Adrenal gland (tissue), 5 donors: ENCODE measurements at regions not wholly inside any gene's neighbourhood (a gene's known extent, or its start where the extent isn't known, plus 50 kb on each side); places are given as distances from the start of the nearest gene placed in this dataset.

Experiments
- CTCF ChIP-seq, 6 experiments: fragments of 450-650 bp in 4 of 6; fragments of 200-600 bp in 2 of 6; sonication (generic) in 1 of 6; IDR thresholded peaks; 1 replicate in 5 of 6; 2 replicates in 1 of 6; pipeline versions ENCODE4 v1.5.1 to v1.8.0; 2016 to 2021; ENCODE audit warnings: antibody characterized with exemption in 6 of 6, mild to moderate bottlenecking in 2 of 6, moderate library complexity in 1 of 6
- POLR2A ChIP-seq, 2 donors: fragments of 450-650 bp; IDR thresholded peaks; one replicate each; pipeline ENCODE4 v1.6.1; 2017; ENCODE audit warnings: antibody characterized with exemption in 2 of 2, mild to moderate bottlenecking in 2 of 2, moderate library complexity in 1 of 2
- donor health status: DM: no; HTN: no; CAD: no.

GRCh38 chr6:115773741-115774140 is 286.9 kb downstream of the FRK start:
- TF ChIP-seq CTCF (IDR thresholded peaks at IDR 0.05) (no peak), POLR2A (IDR thresholded peaks at IDR 0.05) (no peak)
